ENCODE measurements at regions not wholly inside any gene's neighbourhood (a gene's known extent, or its start where the extent isn't known, plus 50 kb on each side); places are given as distances from the start of the nearest gene placed in this dataset.

- TF ChIP-seq POLR2A (IDR thresholded peaks at IDR 0.05) (no peak), POLR2AphosphoS5 (IDR thresholded peaks at IDR 0.05) (no peak), EP300 (IDR thresholded peaks at IDR 0.05) (no peak)
- TF ChIP-seq, protein P1, sequence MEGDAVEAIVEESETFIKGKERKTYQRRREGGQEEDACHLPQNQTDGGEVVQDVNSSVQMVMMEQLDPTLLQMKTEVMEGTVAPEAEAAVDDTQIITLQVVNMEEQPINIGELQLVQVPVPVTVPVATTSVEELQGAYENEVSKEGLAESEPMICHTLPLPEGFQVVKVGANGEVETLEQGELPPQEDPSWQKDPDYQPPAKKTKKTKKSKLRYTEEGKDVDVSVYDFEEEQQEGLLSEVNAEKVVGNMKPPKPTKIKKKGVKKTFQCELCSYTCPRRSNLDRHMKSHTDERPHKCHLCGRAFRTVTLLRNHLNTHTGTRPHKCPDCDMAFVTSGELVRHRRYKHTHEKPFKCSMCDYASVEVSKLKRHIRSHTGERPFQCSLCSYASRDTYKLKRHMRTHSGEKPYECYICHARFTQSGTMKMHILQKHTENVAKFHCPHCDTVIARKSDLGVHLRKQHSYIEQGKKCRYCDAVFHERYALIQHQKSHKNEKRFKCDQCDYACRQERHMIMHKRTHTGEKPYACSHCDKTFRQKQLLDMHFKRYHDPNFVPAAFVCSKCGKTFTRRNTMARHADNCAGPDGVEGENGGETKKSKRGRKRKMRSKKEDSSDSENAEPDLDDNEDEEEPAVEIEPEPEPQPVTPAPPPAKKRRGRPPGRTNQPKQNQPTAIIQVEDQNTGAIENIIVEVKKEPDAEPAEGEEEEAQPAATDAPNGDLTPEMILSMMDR (IDR thresholded peaks at IDR 0.05), result no peak
- no peaks in the 10 kb centered on the region for H3K27me3 ChIP-seq
- H3K9me3 ChIP-seq, result no peaks in the 10 kb centered on the region
- no peaks in the 10 kb centered on the region for H3K36me3 ChIP-seq
- 80 to 89% methylated on average over 4 of the region's 4 CpGs for WGBS, 2 donors (ENCODE audit: low coverage in 1 of 2)
- H3K4me1 ChIP-seq, result no peaks in the 10 kb centered on the region
- H3K4me3 ChIP-seq, result no peak overlapping the region
- no peak for ATAC-seq
- no peak overlapping the region for H3K27ac ChIP-seq
Observed at GRCh38 chr12:30092983-30093617, 309.4 kb upstream of the TMTC1 start.

- Histone ChIP-seq H3K27ac (no peak overlapping the region), H3K36me3 (no peaks in the 10 kb centered on the region), H3K27me3 (no peaks in the 10 kb centered on the region), H3K4me1 (no peaks in the 10 kb centered on the region), H3K4me3 (no peak overlapping the region), H3K9me3 (no peaks in the 10 kb centered on the region)
- ATAC-seq, result no peak
- 47 to 78% methylated on average over 2 of the region's 2 CpGs for WGBS, 2 donors (ENCODE audit: low coverage in 1 of 2)
- TF ChIP-seq POLR2AphosphoS5 (IDR thresholded peaks at IDR 0.05), result peak; percentile 55
- TF ChIP-seq, protein P1 (IDR thresholded peaks at IDR 0.05), result no peak
Observed at GRCh38 chr12:30090258-30090657, 306.5 kb upstream of the TMTC1 start.

GRCh38 chr12:30088259-30088995, 304.7 kb upstream of the TMTC1 start:
- Histone ChIP-seq H3K9me3 (no peaks in the 10 kb centered on the region), H3K27me3 (no peaks in the 10 kb centered on the region), H3K4me1 (no peaks in the 10 kb centered on the region), H3K27ac (no peak overlapping the region), H3K4me3 (no peak overlapping the region), H3K36me3 (no peaks in the 10 kb centered on the region)
- TF ChIP-seq POLR2AphosphoS5 (IDR thresholded peaks at IDR 0.05) (peak; percentile 55), POLR2A (IDR thresholded peaks at IDR 0.05) (no peak)
- 50% methylated on average over 3 of the region's 3 CpGs for WGBS, 2 donors (ENCODE audit: low coverage in 1 of 2)
- no peak for ATAC-seq

- H3K36me3 ChIP-seq, result no peaks in the 10 kb centered on the region
- H3K27ac ChIP-seq, result no peak overlapping the region
- no peak for TF ChIP-seq POLR2AphosphoS5 (IDR thresholded peaks at IDR 0.05)
- TF ChIP-seq, protein P1 (IDR thresholded peaks at IDR 0.05), result no peak
- TF ChIP-seq EP300 (IDR thresholded peaks at IDR 0.05), result no peak
- no peak for TF ChIP-seq POLR2A (IDR thresholded peaks at IDR 0.05)
- H3K27me3 ChIP-seq, result no peaks in the 10 kb centered on the region
- ATAC-seq, result no peak
- no peak overlapping the region for H3K4me3 ChIP-seq
- H3K4me1 ChIP-seq, result no peaks in the 10 kb centered on the region
- 50 to 52% methylated on average over 2 to 3 of the region's 3 CpGs for WGBS, 2 donors (ENCODE audit: low coverage in 1 of 2)
- H3K9me3 ChIP-seq, result no peaks in the 10 kb centered on the region
Observed at GRCh38 chr12:30082381-30082780, 298.6 kb upstream of the TMTC1 start.

DNA sequence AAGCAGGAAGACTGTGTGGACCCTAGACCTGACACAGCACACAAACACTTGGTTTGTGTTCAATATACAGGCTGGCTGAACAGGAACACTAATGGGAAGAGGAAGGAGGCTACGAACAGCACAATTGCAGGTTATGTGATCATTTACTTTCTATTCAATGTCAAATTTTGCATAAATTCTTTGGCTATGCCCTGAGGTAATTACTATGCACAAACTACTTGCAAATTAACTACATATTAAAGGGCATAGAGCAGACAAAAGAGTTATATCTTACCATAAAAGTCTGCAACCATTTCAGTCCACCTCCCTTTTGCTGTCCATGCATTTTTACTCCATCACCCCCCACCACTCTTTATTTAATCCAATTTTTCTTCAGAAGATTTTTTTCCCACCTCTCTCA, 291.2 kb upstream of the TMTC1 start:
- TF ChIP-seq POLR2A (IDR thresholded peaks at IDR 0.05), result no peak
- TF ChIP-seq, protein P1 (IDR thresholded peaks at IDR 0.05), result no peak
- TF ChIP-seq EP300 (IDR thresholded peaks at IDR 0.05), result no peak
- no peak for TF ChIP-seq POLR2AphosphoS5 (IDR thresholded peaks at IDR 0.05)
- ATAC-seq, result no peak
- H3K36me3 ChIP-seq, result no peaks in the 10 kb centered on the region
- H3K4me3 ChIP-seq, result no peak overlapping the region
- no peak overlapping the region for H3K27ac ChIP-seq
- 80 to 88% methylated on average over 1 of the region's 1 CpG for WGBS, 2 donors (ENCODE audit: low coverage in 1 of 2)
- H3K9me3 ChIP-seq, result no peaks in the 10 kb centered on the region
- H3K4me1 ChIP-seq, result no peaks in the 10 kb centered on the region
- H3K27me3 ChIP-seq, result no peaks in the 10 kb centered on the region

Measured in gastroesophageal sphincter (tissue), 4 donors.